Gastroesophageal sphincter (tissue), 4 donors: ENCODE measurements at regions not wholly inside any gene's neighbourhood (a gene's known extent, or its start where the extent isn't known, plus 50 kb on each side); places are given as distances from the start of the nearest gene placed in this dataset.
"Not testable (repeated sequence)": the region's sequence is repeated elsewhere in the genome, so short reads cannot be mapped to it uniquely, and the experiment has no call there.

ENCODE experiments used
- ATAC-seq: fragments of 150-250 bp; one replicate; pipeline ENCODE4 v1.9.1; 2016; ENCODE audit warnings: mild to moderate bottlenecking, moderate library complexity
- H3K27ac ChIP-seq, 4 donors: fragments of 200-600 bp; sonication (generic) in 3 of 4; 1 replicate in 3 of 4; 2 replicates in 1 of 4; pipeline ENCODE4 v1.5.1; 2016 to 2019
- H3K27me3 ChIP-seq: fragments of 200-600 bp; sonication (generic); one replicate; pipeline ENCODE4 v1.5.1; 2019
- H3K36me3 ChIP-seq, 2 donors: fragments of 200-600 bp; sonication (generic); one replicate each; pipeline ENCODE4 v1.5.1; 2019; ENCODE audit warnings: control low read depth in 1 of 2
- H3K4me1 ChIP-seq, 3 donors: fragments of 200-600 bp; sonication (generic); 1 replicate in 2 of 3; 2 replicates in 1 of 3; pipeline ENCODE4 v1.5.1; 2016 to 2019; ENCODE audit warnings: control low read depth in 2 of 3
- H3K4me3 ChIP-seq, 2 donors: fragments of 200-600 bp; sonication (generic); one replicate each; pipeline ENCODE4 v1.5.1; 2019; ENCODE audit warnings: mild to moderate bottlenecking in 1 of 2, moderate library complexity in 1 of 2
- H3K9me3 ChIP-seq, 3 donors: fragments of 200-600 bp; sonication (generic); one replicate each; pipeline ENCODE4 v1.5.1; 2017 to 2019; ENCODE audit warnings: control low read depth in 2 of 3
- EP300 ChIP-seq: sonication (generic); formaldehyde crosslinking; IDR thresholded peaks from one replicate; pipeline ENCODE4 v1.6.1; 2017; ENCODE audit warnings: antibody characterized with exemption, mild to moderate bottlenecking
- POLR2A ChIP-seq, 2 donors: fragments of 450-650 bp; IDR thresholded peaks; one replicate each; pipeline ENCODE4 v1.6.1; 2017; ENCODE audit warnings: antibody characterized with exemption in 2 of 2, mild to moderate bottlenecking in 2 of 2, moderate library complexity in 1 of 2
- POLR2AphosphoS5 ChIP-seq: sonication (generic); formaldehyde crosslinking; IDR thresholded peaks from one replicate; pipeline ENCODE4 v1.6.1; 2017; ENCODE audit warnings: antibody characterized with exemption
- WGBS, 2 donors: methylation state at CpG; one replicate each; pipeline ENCODE4 v1.1.5; 2018; ENCODE audit warnings: low coverage in 1 of 2; 5-methylcytosine and 5-hydroxymethylcytosine counted together
- TF ChIP-seq, protein P1 (sequence below), 4 experiments: fragments of 200-600 bp in 2 of 4; fragments of 450-650 bp in 2 of 4; sonication (generic) in 1 of 4; IDR thresholded peaks; one replicate each; pipeline ENCODE4 v1.5.1; 2017 to 2019; ENCODE audit warnings: antibody characterized with exemption in 4 of 4, mild to moderate bottlenecking in 2 of 4, moderate library complexity in 2 of 4

DNA sequence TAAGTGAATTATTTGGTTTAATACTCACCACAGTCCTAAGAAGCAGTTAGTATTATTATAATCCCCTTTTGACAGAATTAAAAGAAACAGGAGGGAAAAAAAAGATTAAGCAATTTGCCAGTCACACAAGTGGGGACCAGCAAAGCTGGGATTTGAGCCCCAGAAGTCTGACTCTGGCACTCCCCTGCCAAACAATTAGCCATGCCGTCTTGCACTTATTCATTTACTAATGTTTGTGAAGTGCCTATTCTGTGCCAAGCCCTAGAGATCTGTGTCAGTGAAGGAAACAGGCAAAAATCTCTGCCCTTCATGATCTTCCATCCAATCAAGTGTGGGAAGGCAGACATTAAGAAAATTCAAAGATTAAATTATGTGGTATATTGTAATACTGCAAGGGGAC, 126.0 kb upstream of the TOP1 start:
- Histone ChIP-seq H3K4me1 (no peaks in the 10 kb centered on the region), H3K27ac (no peak overlapping the region), H3K4me3 (no peak overlapping the region), H3K27me3 (no peaks in the 10 kb centered on the region), H3K36me3 (no peaks in the 10 kb centered on the region), H3K9me3 (peaks cover 0 to 12% (median 0%) of the 10 kb centered on the region in 3 donors)
- ATAC-seq = no peak
- no peak for TF ChIP-seq POLR2AphosphoS5
- TF ChIP-seq EP300 = no peak
- WGBS, 2 donors = 25 to 85% methylated on average over 1 of the region's 1 CpG

- no peak for ATAC-seq
- H3K27ac ChIP-seq = no peak overlapping the region
- no peak overlapping the region for H3K4me3 ChIP-seq
- no peaks in the 10 kb centered on the region for H3K36me3 ChIP-seq
- no CpG with 5 or more reads among the region's 5 CpGs for WGBS, 2 donors
- H3K9me3 ChIP-seq = peaks cover 0 to 22% (median 0%) of the 10 kb centered on the region in 3 donors
- TF ChIP-seq POLR2A (IDR thresholded peaks at IDR 0.05) (no peak), POLR2AphosphoS5 (no peak), EP300 (no peak)
- TF ChIP-seq, protein P1, sequence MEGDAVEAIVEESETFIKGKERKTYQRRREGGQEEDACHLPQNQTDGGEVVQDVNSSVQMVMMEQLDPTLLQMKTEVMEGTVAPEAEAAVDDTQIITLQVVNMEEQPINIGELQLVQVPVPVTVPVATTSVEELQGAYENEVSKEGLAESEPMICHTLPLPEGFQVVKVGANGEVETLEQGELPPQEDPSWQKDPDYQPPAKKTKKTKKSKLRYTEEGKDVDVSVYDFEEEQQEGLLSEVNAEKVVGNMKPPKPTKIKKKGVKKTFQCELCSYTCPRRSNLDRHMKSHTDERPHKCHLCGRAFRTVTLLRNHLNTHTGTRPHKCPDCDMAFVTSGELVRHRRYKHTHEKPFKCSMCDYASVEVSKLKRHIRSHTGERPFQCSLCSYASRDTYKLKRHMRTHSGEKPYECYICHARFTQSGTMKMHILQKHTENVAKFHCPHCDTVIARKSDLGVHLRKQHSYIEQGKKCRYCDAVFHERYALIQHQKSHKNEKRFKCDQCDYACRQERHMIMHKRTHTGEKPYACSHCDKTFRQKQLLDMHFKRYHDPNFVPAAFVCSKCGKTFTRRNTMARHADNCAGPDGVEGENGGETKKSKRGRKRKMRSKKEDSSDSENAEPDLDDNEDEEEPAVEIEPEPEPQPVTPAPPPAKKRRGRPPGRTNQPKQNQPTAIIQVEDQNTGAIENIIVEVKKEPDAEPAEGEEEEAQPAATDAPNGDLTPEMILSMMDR (IDR thresholded peaks at IDR 0.05) = no peak
- H3K4me1 ChIP-seq = no peaks in the 10 kb centered on the region
- H3K27me3 ChIP-seq = peaks cover 14% of the 10 kb centered on the region
These were observed 120.3 kb upstream of the TOP1 start for GRCh38 chr20:40908309-40908708.

DNA sequence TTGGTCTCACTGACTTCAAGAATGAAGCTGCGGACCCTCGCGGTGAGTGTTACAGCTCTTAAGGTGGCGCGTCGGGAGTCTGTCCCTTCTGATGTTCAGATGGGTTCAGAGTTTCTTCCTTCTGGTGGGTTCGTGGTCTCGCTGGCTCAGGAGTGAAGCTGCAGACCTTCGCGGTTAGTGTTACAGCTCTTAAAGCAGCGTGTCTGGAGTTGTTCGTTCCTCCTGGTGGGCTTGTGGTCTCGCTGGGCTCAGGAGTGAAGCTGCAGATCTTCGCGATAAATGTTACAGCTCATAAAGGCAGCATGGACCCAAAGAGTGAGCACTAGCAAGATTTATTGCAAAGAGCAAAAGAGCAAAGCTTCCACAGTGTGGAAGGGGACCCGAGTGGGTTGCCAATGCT, 119.1 kb upstream of the TOP1 start:
- WGBS, 2 donors = 94 to 100% methylated on average over 3 to 6 of the region's 16 CpGs
- H3K4me3 ChIP-seq, ATAC-seq, H3K4me1 ChIP-seq, H3K36me3 ChIP-seq, H3K27ac ChIP-seq: not testable (repeated sequence)
- Histone ChIP-seq H3K27me3 (peaks cover 14% of the 10 kb centered on the region), H3K9me3 (peaks cover 0 to 22% (median 0%) of the 10 kb centered on the region in 3 donors)

GRCh38 chr20:40910436-40910835, 118.2 kb upstream of the TOP1 start:
- WGBS, 2 donors = no CpG with 5 or more reads among the region's 23 CpGs
- peaks cover 0 to 21% (median 0%) of the 10 kb centered on the region in 3 donors for H3K9me3 ChIP-seq
- not testable (repeated sequence) for H3K27ac ChIP-seq, H3K4me1 ChIP-seq, ATAC-seq, H3K4me3 ChIP-seq, H3K36me3 ChIP-seq
- peaks cover 14% of the 10 kb centered on the region for H3K27me3 ChIP-seq

GRCh38 chr20:40911152-40911551, 117.5 kb upstream of the TOP1 start:
- peaks cover 0 to 13% (median 0%) of the 10 kb centered on the region in 3 donors for H3K9me3 ChIP-seq
- WGBS, 2 donors = no CpG with 5 or more reads among the region's 27 CpGs
- ATAC-seq, H3K4me3 ChIP-seq, H3K27ac ChIP-seq, H3K36me3 ChIP-seq, H3K4me1 ChIP-seq: not testable (repeated sequence)
- peaks cover 14% of the 10 kb centered on the region for H3K27me3 ChIP-seq

GRCh38 chr20:40913224-40914185, 115.1 kb upstream of the TOP1 start:
- H3K27me3 ChIP-seq = peaks cover 14% of the 10 kb centered on the region
- ATAC-seq = no peak
- no peak overlapping the region for H3K27ac ChIP-seq
- no peaks in the 10 kb centered on the region for H3K4me1 ChIP-seq
- H3K9me3 ChIP-seq = peaks cover 0 to 10% (median 0%) of the 10 kb centered on the region in 3 donors
- TF ChIP-seq EP300 (no peak), POLR2AphosphoS5 (no peak), POLR2A (IDR thresholded peaks at IDR 0.05) (no peak)
- TF ChIP-seq, protein P1 (IDR thresholded peaks at IDR 0.05) = no peak
- H3K4me3 ChIP-seq = no peak overlapping the region
- H3K36me3 ChIP-seq = no peaks in the 10 kb centered on the region
- WGBS, 2 donors = 65 to 94% methylated on average over 12 to 23 of the region's 34 CpGs

GRCh38 chr20:40915756-40916155, 112.9 kb upstream of the TOP1 start:
- Histone ChIP-seq H3K27me3 (peaks cover 12% of the 10 kb centered on the region), H3K4me3 (no peak overlapping the region), H3K9me3 (peaks cover 0 to 8% (median 0%) of the 10 kb centered on the region in 3 donors), H3K4me1 (no peaks in the 10 kb centered on the region), H3K36me3 (no peaks in the 10 kb centered on the region), H3K27ac (no peak overlapping the region)
- TF ChIP-seq POLR2AphosphoS5 (no peak), POLR2A (IDR thresholded peaks at IDR 0.05) (no peak), EP300 (no peak)
- TF ChIP-seq, protein P1 (IDR thresholded peaks at IDR 0.05) = no peak
- ATAC-seq = no peak
- WGBS, 2 donors = 73 to 84% methylated on average over 3 of the region's 3 CpGs
